ENCODE measurements at regions not wholly inside any gene's neighbourhood (a gene's known extent, or its start where the extent isn't known, plus 50 kb on each side); places are given as distances from the start of the nearest gene placed in this dataset.

- H3K27ac Mint-ChIP-seq: no peak overlapping the region
- H3K9me3 Mint-ChIP-seq: peaks cover 3% of the 10 kb centered on the region
- H3K36me3 Mint-ChIP-seq (ENCODE audit: low read depth): no peaks in the 10 kb centered on the region
- H3K4me1 Mint-ChIP-seq: no peaks in the 10 kb centered on the region
- H3K4me3 Mint-ChIP-seq: no peak overlapping the region
- no peaks in the 10 kb centered on the region for H3K27me3 Mint-ChIP-seq (ENCODE audit: low read depth)
- TF ChIP-seq CTCF (IDR thresholded peaks at IDR 0.05; ENCODE audit: unreplicated experiment in 3 of 3): no peak
Observed at GRCh38 chr13:75929076-75929475, 292.9 kb downstream of the LMO7 start.

- H3K4me1 Mint-ChIP-seq: no peaks in the 10 kb centered on the region
- no peaks in the 10 kb centered on the region for H3K27me3 Mint-ChIP-seq (ENCODE audit: low read depth)
- no peaks in the 10 kb centered on the region for H3K36me3 Mint-ChIP-seq (ENCODE audit: low read depth)
- no peak for TF ChIP-seq CTCF (IDR thresholded peaks at IDR 0.05; ENCODE audit: unreplicated experiment in 3 of 3)
- H3K9me3 Mint-ChIP-seq: peaks cover 3% of the 10 kb centered on the region
- no peak overlapping the region for H3K27ac Mint-ChIP-seq
- no peak overlapping the region for H3K4me3 Mint-ChIP-seq
Observed at GRCh38 chr13:75927183-75927669, 291.1 kb downstream of the LMO7 start.

GRCh38 chr13:75920536-75920935, 284.4 kb downstream of the LMO7 start:
- no peaks in the 10 kb centered on the region for H3K27me3 Mint-ChIP-seq (ENCODE audit: low read depth)
- TF ChIP-seq CTCF (IDR thresholded peaks at IDR 0.05; ENCODE audit: unreplicated experiment in 3 of 3): no peak
- H3K27ac Mint-ChIP-seq: no peak overlapping the region
- H3K4me1 Mint-ChIP-seq: no peaks in the 10 kb centered on the region
- H3K36me3 Mint-ChIP-seq (ENCODE audit: low read depth): no peaks in the 10 kb centered on the region
- peaks cover 12% of the 10 kb centered on the region for H3K9me3 Mint-ChIP-seq
- H3K4me3 Mint-ChIP-seq: no peak overlapping the region

- H3K4me1 Mint-ChIP-seq: no peaks in the 10 kb centered on the region
- TF ChIP-seq CTCF (IDR thresholded peaks at IDR 0.05; ENCODE audit: unreplicated experiment in 3 of 3): no peak
- no peaks in the 10 kb centered on the region for H3K27me3 Mint-ChIP-seq (ENCODE audit: low read depth)
- H3K4me3 Mint-ChIP-seq: no peak overlapping the region
- H3K27ac Mint-ChIP-seq: no peak overlapping the region
- H3K9me3 Mint-ChIP-seq: peaks cover 12% of the 10 kb centered on the region
- no peaks in the 10 kb centered on the region for H3K36me3 Mint-ChIP-seq (ENCODE audit: low read depth)
Observed at GRCh38 chr13:75919660-75920199, 283.6 kb downstream of the LMO7 start.

GRCh38 chr13:75915066-75915465, 278.9 kb downstream of the LMO7 start:
- Mint-ChIP-seq H3K27me3 (ENCODE audit: low read depth) (no peaks in the 10 kb centered on the region), H3K36me3 (ENCODE audit: low read depth) (no peaks in the 10 kb centered on the region), H3K9me3 (peaks cover 12% of the 10 kb centered on the region), H3K4me1 (no peaks in the 10 kb centered on the region), H3K27ac (no peak overlapping the region), H3K4me3 (no peak overlapping the region)
- TF ChIP-seq CTCF (IDR thresholded peaks at IDR 0.05; ENCODE audit: unreplicated experiment in 3 of 3): no peak

- Mint-ChIP-seq H3K27me3 (ENCODE audit: low read depth) (no peaks in the 10 kb centered on the region), H3K9me3 (peaks cover 6% of the 10 kb centered on the region), H3K4me3 (no peak overlapping the region), H3K36me3 (ENCODE audit: low read depth) (no peaks in the 10 kb centered on the region), H3K27ac (no peak overlapping the region), H3K4me1 (no peaks in the 10 kb centered on the region)
- no peak for TF ChIP-seq CTCF (IDR thresholded peaks at IDR 0.05; ENCODE audit: unreplicated experiment in 3 of 3)
Observed at GRCh38 chr13:75913925-75914324, 277.8 kb downstream of the LMO7 start.
